GM12891 (cell line): ENCODE measurements at regions not wholly inside any gene's neighbourhood (a gene's known extent, or its start where the extent isn't known, plus 50 kb on each side); places are given as distances from the start of the nearest gene placed in this dataset.

Experiments
- PAX5 ChIP-seq: IDR thresholded peaks from 2 replicates; pipeline ENCODE4 v1.6.1; 2011; ENCODE audit warnings: low read length, moderate library complexity, mild to moderate bottlenecking; ENCODE audit not compliant: insufficient read depth, severe bottlenecking
- POLR2A ChIP-seq: IDR thresholded peaks from 2 replicates; pipeline ENCODE4 v1.6.1; 2011; ENCODE audit warnings: low read depth, low read length, control low read depth
- POLR2AphosphoS5 ChIP-seq: IDR thresholded peaks from 2 replicates; pipeline ENCODE4 v1.6.1; 2011; ENCODE audit warnings: low read depth, low read length, control low read depth
- POU2F2 ChIP-seq: IDR thresholded peaks from 2 replicates; pipeline ENCODE4 v1.6.1; 2011; ENCODE audit warnings: low read depth, mild to moderate bottlenecking, control low read depth, low read length, moderate library complexity
- SPI1 ChIP-seq: IDR thresholded peaks from 2 replicates; pipeline ENCODE4 v1.6.1; 2011; ENCODE audit warnings: low read depth, low read length, control low read depth
- TAF1 ChIP-seq: IDR thresholded peaks from 2 replicates; pipeline ENCODE4 v1.6.1; 2011; ENCODE audit warnings: low read depth, low read length, control low read depth

DNA sequence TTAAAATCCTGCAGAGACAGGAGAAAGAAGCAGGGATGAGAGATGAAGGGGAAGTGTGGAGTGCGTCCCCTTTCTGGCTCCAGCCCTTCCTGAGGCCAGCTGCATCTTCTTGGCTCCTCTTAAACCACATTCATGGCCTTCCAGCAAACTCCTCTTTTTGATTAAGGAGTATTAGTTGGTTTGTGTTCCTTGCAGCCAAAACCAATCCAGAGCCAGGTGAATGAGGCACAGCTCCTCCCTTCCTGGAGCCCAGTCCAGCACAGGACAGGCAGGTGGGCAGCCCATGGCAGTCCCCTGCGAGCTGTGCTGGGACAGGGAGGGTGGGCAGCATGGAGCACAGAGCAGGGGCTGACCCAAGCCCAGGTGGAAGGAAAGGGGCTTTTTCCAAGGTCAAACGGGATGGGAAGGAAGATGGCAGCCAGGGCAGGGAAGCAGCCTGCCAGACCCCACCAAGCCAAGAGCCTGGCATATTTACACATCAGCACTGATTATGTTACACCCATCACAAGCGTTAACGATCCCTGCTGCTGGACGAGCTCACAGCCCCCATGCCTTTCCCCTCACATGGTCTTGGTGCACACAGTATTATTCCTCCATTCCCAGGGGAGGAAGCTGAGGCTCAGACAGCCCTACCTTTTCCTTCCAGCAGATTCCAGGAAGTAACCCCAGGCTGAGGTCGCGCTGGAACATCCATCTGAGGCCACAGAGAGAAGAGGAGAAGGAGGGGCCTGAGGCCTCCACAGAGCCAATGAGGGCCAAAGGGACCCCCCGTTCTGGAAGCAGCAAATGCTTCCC is 175.6 kb downstream of the SMAD6 start:
- TF ChIP-seq TAF1 (no peak), POLR2A (no peak), POLR2AphosphoS5 (no peak), SPI1 (no peak), POU2F2 (no peak), PAX5 (no peak)
